ENCODE measurements at regions not wholly inside any gene's neighbourhood (a gene's known extent, or its start where the extent isn't known, plus 50 kb on each side); places are given as distances from the start of the nearest gene placed in this dataset.

DNA sequence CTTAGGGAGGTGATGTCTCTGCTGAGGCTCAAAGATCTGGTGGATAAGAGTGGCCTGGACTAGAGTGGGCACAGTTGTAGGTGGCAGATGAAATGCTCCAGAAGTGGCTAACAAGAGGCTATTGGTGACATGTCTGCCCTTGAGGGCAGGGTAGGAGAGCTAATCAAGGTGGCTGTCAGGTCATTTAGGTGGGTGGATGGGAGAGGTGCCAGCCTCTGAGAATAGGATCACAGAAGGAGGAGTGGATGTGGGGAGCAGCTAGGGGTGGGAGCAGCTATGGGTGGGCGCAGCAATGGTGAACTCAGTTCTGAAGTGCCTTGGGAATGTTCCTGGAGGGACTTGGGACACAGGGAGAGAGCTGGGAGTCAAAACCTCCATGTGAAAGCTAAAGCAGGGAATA, 142.0 kb upstream of the GRIK3 start:
- TF ChIP-seq EZH2 (IDR thresholded peaks at IDR 0.05; ENCODE audit: insufficient read depth, poor library complexity, severe bottlenecking), result no peak
- no peak for TF ChIP-seq EZH2phosphoT487 (IDR thresholded peaks at IDR 0.05; ENCODE audit: insufficient read depth, low read depth)
